C4-2B (cell line): ENCODE measurements at regions not wholly inside any gene's neighbourhood (a gene's known extent, or its start where the extent isn't known, plus 50 kb on each side); places are given as distances from the start of the nearest gene placed in this dataset.
"Not testable (repeated sequence)": the region's sequence is repeated elsewhere in the genome, so short reads cannot be mapped to it uniquely, and the experiment has no call there.

Experiments
- H3K27ac ChIP-seq: fragments of 450-650 bp; 2 replicates; pipeline ENCODE4 v1.5.1; 2017
- CTCF ChIP-seq: fragments of 450-650 bp; conservative IDR thresholded peaks from 2 replicates; pipeline ENCODE4 v1.5.1; 2017; ENCODE audit warnings: mild to moderate bottlenecking
- ZFX ChIP-seq: fragments of 450-650 bp; IDR thresholded peaks from 2 replicates; pipeline ENCODE4 v1.6.1; 2017

GRCh38 chr14:71625175-71625574, 307.1 kb upstream of the RGS6 start:
- no peak for TF ChIP-seq CTCF
- TF ChIP-seq ZFX = no peak
- H3K27ac ChIP-seq = no peak overlapping the region

GRCh38 chr14:71625891-71626701, 306.1 kb upstream of the RGS6 start:
- no peak overlapping the region for H3K27ac ChIP-seq
- no peak for TF ChIP-seq CTCF

- TF ChIP-seq CTCF (no peak), ZFX (no peak)
- no peak overlapping the region for H3K27ac ChIP-seq
Measured at GRCh38 chr14:71628433-71628832, 303.8 kb upstream of the RGS6 start.

- TF ChIP-seq ZFX (no peak), CTCF (no peak)
- no peak overlapping the region for H3K27ac ChIP-seq
Measured at GRCh38 chr14:71629250-71629649, 303.0 kb upstream of the RGS6 start.

- no peak overlapping the region for H3K27ac ChIP-seq
- TF ChIP-seq CTCF (no peak), ZFX (no peak)
Measured at GRCh38 chr14:71629765-71630492, 302.3 kb upstream of the RGS6 start.

GRCh38 chr14:71631030-71631429, 301.2 kb upstream of the RGS6 start:
- not testable (repeated sequence) for H3K27ac ChIP-seq

- no peak overlapping the region for H3K27ac ChIP-seq
- TF ChIP-seq CTCF (no peak), ZFX (no peak)
Measured at GRCh38 chr14:71632440-71632946, 299.7 kb upstream of the RGS6 start.
